GM12878 (cell line): ENCODE measurements at regions not wholly inside any gene's neighbourhood (a gene's known extent, or its start where the extent isn't known, plus 50 kb on each side); places are given as distances from the start of the nearest gene placed in this dataset.

Source experiments
- ATAC-seq: fragments of 200-7000 bp; cut with Tn5 transposase; 3 replicates; pipeline ENCODE4 v1.9.1; 2020; ENCODE audit warnings: mild to moderate bottlenecking, moderate library complexity
- BruUV-seq: library from RNA; stranded (reverse); fragments of 400-500 nt; replicated peaks from 2 replicates; lab custom pipeline; 2021; lab: Mats Ljungman, UMichigan
- CTCF ChIA-PET: fragments of 300-600 bp; sonication (Branson Sonifier 250); formaldehyde crosslinking; extraction: SDS; loops from one replicate; lab custom pipeline; 2021; ENCODE audit warnings: inconsistent platforms; lab: Yijun Ruan, JAX
- POLR2A ChIA-PET: fragments of 350-600 bp; formaldehyde crosslinking; extraction: SDS; loops from one replicate; lab custom pipeline; 2021; ENCODE audit warnings: inconsistent platforms; lab: Charles Lee
- RAD21 ChIA-PET: fragments of 300-600 bp; sonication (Branson Sonifier 250); formaldehyde crosslinking; loops from one replicate; lab custom pipeline; 2023; ENCODE audit warnings: antibody characterized with exemption; ENCODE audit not compliant: unreplicated experiment; lab: Charles Lee
- SMC1A ChIA-PET: fragments of 300-600 bp; sonication (Branson Sonifier 250); formaldehyde crosslinking; loops from one replicate; lab custom pipeline; 2023; ENCODE audit not compliant: unreplicated experiment, uncharacterized antibody; lab: Charles Lee
- DNase-seq: peaks from one replicate; pipeline ENCODE4 v3.0.0-alpha.2; 2011; ENCODE audit warnings: low read depth, low spot score
- FAIRE-seq: peaks from 3 replicates; lab custom pipeline; 2011; peaks lifted over from hg19 to GRCh38; lab: Jason Lieb, UNC
- H2AFZ ChIP-seq: 2 replicates; pipeline ENCODE4 v1.6.0; 2011; ENCODE audit warnings: low read depth, low read length, control low read depth; ENCODE audit not compliant: control insufficient read depth
- H3K27ac ChIP-seq: 2 replicates; pipeline ENCODE4 v1.5.1; 2011; ENCODE audit warnings: control low read depth; ENCODE audit not compliant: control insufficient read depth, insufficient read depth
- H3K27me3 ChIP-seq, 2 experiments: replicated peaks in 1 of 2; 2 replicates each; pipeline versions ENCODE4 v1.6.0 to v1.6.1; 2011; ENCODE audit warnings: low read length in 1 of 2; ENCODE audit not compliant: control insufficient read depth in 2 of 2, insufficient read depth in 2 of 2
- H3K36me3 ChIP-seq, 2 experiments: 2 replicates each; pipeline ENCODE4 v1.5.1; 2011; ENCODE audit warnings: low read length in 1 of 2; ENCODE audit not compliant: control insufficient read depth in 2 of 2, insufficient read depth in 2 of 2
- H3K4me1 ChIP-seq: 2 replicates; pipeline ENCODE4 v1.6.1; 2011; ENCODE audit warnings: mild to moderate bottlenecking, low read length, moderate library complexity, mixed read lengths; ENCODE audit not compliant: control insufficient read depth, insufficient read depth
- H3K4me2 ChIP-seq: 2 replicates; pipeline ENCODE4 v1.6.0; 2011; ENCODE audit warnings: control low read depth; ENCODE audit not compliant: control insufficient read depth, insufficient read depth
- H3K4me3 ChIP-seq: fragments of 200-600 bp; sonication (generic); 2 replicates; pipeline ENCODE4 v1.5.1; 2016
- H3K79me2 ChIP-seq: 2 replicates; pipeline ENCODE4 v1.6.0; 2011; ENCODE audit warnings: low read length; ENCODE audit not compliant: control insufficient read depth, insufficient read depth
- H3K9ac ChIP-seq: 2 replicates; pipeline ENCODE4 v1.8.0; 2011; ENCODE audit warnings: low read length, control low read depth, mixed read lengths; ENCODE audit not compliant: control insufficient read depth, insufficient read depth
- H3K9me3 ChIP-seq: replicated peaks from 3 replicates; pipeline ENCODE4 v1.5.1; 2011; ENCODE audit warnings: mild to moderate bottlenecking, low read length; ENCODE audit not compliant: control insufficient read depth, insufficient read depth
- H4K20me1 ChIP-seq: 2 replicates; pipeline ENCODE4 v1.6.0; 2011; ENCODE audit not compliant: control insufficient read depth, insufficient read depth
- CHD1 ChIP-seq: IDR thresholded peaks from 2 replicates; pipeline ENCODE4 v1.6.1; 2012; ENCODE audit warnings: low read depth, low read length, improper control_type of control experiment
- CREM ChIP-seq: IDR thresholded peaks from 2 replicates; pipeline ENCODE4 v1.6.1; 2014; ENCODE audit warnings: antibody characterized with exemption, low read depth
- KDM1A ChIP-seq: fragments of 200-600 bp; sonication (generic); IDR thresholded peaks from 2 replicates; pipeline ENCODE4 v1.6.1; 2016; ENCODE audit warnings: borderline replicate concordance
- MTA3 ChIP-seq: IDR thresholded peaks from 2 replicates; pipeline ENCODE4 v1.6.1; 2012; ENCODE audit warnings: low read length, inconsistent platforms, borderline replicate concordance
- SMC3 ChIP-seq: IDR thresholded peaks from 2 replicates; pipeline ENCODE4 v1.6.1; 2011; ENCODE audit warnings: low read length, improper control_type of control experiment, borderline replicate concordance
- SP1 ChIP-seq: IDR thresholded peaks from one replicate; pipeline ENCODE4 v1.6.1; 2011; ENCODE audit warnings: low read depth, low read length
- STAT3 ChIP-seq: IDR thresholded peaks from 2 replicates; pipeline ENCODE4 v1.6.1; 2011; ENCODE audit warnings: low read depth, low read length, improper control_type of control experiment
- ZNF592 ChIP-seq: fragments of 450-650 bp; IDR thresholded peaks from 2 replicates; pipeline ENCODE4 v1.6.1; 2017; ENCODE audit warnings: mild to moderate bottlenecking, moderate library complexity
- WGBS: methylation state at CpG from one replicate; pipeline ENCODE4 v1.1.6; 2016; ENCODE audit warnings: low lambda C conversion rate; ENCODE audit not compliant: insufficient replicate concordance, insufficient coverage; ENCODE audit errors: missing lambda C conversion rate; 5-methylcytosine and 5-hydroxymethylcytosine counted together
- in situ Hi-C: fragments of 300-500 bp; cut with MboI; formaldehyde crosslinking; loops from 9 replicates; pipeline ENCODE4 v1.14.3; 2018; ENCODE audit warnings: mixed read lengths
- intact Hi-C: fragments of 100-400 bp; cut with micrococcal nuclease; formaldehyde crosslinking; loops from one replicate; pipeline ENCODE4 v1.14.2; 2022; ENCODE audit not compliant: unreplicated experiment

DNA sequence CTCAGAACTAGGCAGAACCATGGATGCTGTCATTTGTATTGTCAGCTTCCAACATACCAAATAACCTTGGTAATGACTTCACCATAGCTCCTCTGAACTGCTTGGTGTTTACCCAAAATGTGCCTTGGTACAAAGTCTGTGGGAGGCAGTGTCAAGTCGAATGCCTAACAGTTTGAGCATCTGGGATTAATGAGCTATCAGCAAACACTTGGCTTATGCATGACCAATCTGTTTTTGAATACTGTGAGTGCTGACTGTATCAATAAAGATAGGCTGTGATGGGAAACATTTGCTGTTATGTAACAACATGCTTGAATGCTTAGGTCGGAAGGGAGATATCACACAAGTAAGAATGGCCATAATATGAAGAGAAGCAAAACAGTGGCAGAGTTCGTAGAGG is 455.4 kb downstream of the CMPK2 start (continued):
- TF ChIP-seq ZNF592 (no peak), CHD1 (no peak), MTA3 (no peak), STAT3 (no peak)

- 36% methylated on average over 3 of the region's 3 CpGs for WGBS
- DNase-seq (no peak), FAIRE-seq (no peak), ATAC-seq (no peak)
- H3K9me3 ChIP-seq, result no peaks in the 10 kb centered on the region
- H3K4me2 ChIP-seq, result no peak overlapping the region
- in situ Hi-C loops (no loop called here), intact Hi-C loops (no loop called here)
- H3K4me3 ChIP-seq, result no peak overlapping the region
- BruUV-seq, result no TSS peak
- ChIA-PET POLR2A (no interaction called here), RAD21 (no interaction called here), SMC1A (no interaction called here), CTCF (interaction anchor here (0.7 kb wide), 1 partner anchor 28 kb away, joined by 3 read pairs; no protein-coding TSS in a partner anchor)
- no peaks in the 10 kb centered on the region for H3K4me1 ChIP-seq
- no peaks in the 10 kb centered on the region for H3K79me2 ChIP-seq
- H2AFZ ChIP-seq, result no peak overlapping the region
- no peaks in the 10 kb centered on the region for H3K27me3 ChIP-seq
- no peak for TF ChIP-seq SP1
- no peak for TF ChIP-seq SMC3
- no peak for TF ChIP-seq CREM
- no peak for TF ChIP-seq STAT3
- no peak for TF ChIP-seq KDM1A
- H3K27ac ChIP-seq, result no peak overlapping the region
- H3K9ac ChIP-seq, result no peak overlapping the region
- H4K20me1 ChIP-seq, result no peaks in the 10 kb centered on the region
- H3K36me3 ChIP-seq, result no peaks in the 10 kb centered on the region
Measured at GRCh38 chr2:6412533-6413091, 453.1 kb downstream of the CMPK2 start.
